GM19452 (cell line): ENCODE measurements at regions not wholly inside any gene's neighbourhood (a gene's known extent, or its start where the extent isn't known, plus 50 kb on each side); places are given as distances from the start of the nearest gene placed in this dataset.
"Not testable (repeated sequence)": the region's sequence is repeated elsewhere in the genome, so short reads cannot be mapped to it uniquely, and the experiment has no call there.

ENCODE experiments used
- ATAC-seq: cut with Tn5 transposase; IDR thresholded peaks from one replicate; pipeline ENCODE4 v1.9.1; 2021; ENCODE audit not compliant: unreplicated experiment

DNA sequence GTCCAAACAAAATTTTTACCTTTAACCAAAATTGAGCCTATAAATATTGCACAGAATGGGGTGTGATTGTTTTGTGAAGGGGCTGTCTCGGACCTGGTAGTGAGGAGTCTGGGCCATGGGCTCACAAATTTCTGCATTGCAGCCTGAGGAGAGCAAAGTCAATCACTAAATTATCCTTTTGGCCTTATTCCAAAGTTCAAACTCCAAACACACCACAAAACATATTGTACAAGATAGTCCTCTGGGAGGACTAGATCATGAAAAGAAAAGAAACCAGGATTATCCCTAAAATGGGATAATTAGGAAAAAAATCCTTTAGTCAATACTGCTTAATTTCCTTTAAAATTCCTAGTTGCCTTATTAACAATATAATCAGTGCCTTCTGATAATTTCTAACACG, 115.5 kb downstream of the BUB3 start:
- ATAC-seq: no peak

- ATAC-seq: no peak
Observed at GRCh38 chr10:123270221-123270620, 116.0 kb downstream of the BUB3 start.

GRCh38 chr10:123270806-123271205, 116.6 kb downstream of the BUB3 start:
- no peak for ATAC-seq

DNA sequence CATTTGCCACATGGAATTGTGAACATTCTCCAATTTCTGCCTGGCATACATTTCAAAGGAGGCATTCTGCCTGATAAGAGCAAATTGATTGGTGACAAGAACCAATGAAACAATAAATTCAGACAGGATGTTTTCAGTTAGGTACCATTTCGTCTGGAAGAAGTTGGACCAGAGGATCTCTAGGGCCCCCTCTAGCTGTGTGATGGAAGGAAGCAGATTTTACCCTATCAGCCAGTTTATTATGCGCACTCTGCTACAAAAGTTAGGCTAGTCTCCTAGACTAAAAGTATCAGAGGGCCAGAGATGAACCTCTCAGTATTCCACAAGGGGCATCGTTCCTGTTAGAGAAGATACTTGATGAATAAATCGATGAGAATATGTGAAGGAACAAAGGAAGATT, 118.0 kb downstream of the BUB3 start:
- no peak for ATAC-seq

DNA sequence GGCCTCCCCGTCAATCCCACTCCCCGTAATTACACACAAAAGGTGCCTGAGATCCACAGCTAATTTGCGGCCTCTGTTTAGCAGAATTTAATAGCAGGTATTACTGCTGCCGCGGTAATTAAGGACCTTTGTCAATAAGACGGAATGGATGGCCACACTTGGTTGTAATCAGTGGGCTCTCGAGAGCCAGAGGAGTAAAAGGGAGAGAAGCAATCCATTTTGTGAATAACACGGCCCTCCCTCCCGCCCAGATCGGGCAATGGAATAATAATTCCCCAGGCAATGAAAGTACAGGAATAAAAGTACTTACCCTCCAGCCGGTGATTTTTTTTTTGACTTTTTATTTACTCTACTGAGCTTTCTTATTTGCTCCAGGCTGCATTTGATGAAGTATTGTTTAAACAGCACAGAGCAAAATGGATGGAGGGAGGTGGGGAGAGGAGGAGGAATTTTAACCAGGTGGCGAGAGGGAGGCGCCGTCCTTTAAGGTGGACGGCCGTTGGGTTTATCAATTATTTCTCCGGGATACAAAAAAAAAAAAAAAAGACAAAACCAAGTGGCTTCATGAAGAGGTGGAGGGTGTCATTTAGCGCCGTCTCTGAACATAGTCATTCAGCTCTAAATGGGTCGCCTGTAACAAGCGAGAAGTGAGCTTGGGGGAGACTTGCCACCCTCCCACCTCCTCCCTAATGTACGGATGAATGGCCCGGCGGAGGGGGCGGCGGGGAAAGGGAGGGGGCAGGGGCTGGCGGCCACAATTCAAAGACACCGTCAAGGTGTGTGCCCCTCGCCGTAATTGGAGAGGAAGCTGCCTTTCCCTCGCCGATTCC, 120.3 kb downstream of the BUB3 start:
- ATAC-seq: no peak

DNA sequence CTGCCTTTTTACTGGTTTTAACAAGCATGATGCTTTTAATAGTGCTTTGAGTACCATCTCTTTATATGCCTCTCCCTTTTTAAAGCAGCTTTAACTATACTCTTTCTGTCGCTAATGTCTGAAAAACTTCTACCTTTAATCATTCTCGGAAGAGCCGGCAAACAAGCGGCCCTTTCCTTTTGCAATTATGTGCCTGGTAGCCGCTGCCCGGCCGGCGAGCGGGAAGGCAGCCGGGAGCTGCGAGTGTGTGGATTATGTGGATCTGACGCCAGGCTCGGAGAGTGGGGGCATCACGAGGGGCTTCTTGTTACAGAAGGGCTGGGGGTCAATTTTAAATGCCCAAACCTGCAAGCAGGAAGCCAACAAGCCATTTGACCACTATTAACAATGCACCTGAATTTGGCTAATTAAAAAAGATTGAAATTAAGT, 120.9 kb downstream of the BUB3 start:
- no peak for ATAC-seq

DNA sequence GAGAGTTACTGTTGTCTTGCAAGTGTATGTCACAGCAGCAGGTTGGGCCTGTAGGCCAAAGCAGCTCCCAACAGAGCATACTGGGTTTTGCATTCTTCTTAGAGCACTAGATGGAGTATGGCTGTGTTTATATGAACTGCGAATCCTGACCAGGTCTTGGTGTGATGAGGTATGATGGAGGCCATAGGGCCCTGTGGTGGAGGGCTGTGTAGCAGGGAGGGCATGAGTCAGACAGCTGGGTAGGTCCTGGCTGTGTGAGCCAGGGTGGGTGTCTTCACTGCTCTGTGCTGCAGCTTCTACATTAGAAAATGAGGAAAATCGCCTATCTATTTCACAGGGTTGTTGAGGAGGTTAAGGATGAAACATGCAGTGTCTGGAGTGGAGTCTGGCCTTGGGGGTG, 124.2 kb downstream of the BUB3 start:
- no peak for ATAC-seq

GRCh38 chr10:123283371-123283770, 129.2 kb downstream of the BUB3 start:
- ATAC-seq: not testable (repeated sequence)

GRCh38 chr10:123284022-123284421, 129.8 kb downstream of the BUB3 start:
- no peak for ATAC-seq

- ATAC-seq: no peak
Observed at GRCh38 chr10:123287594-123288247, 133.5 kb downstream of the BUB3 start.

- no peak for ATAC-seq
Observed at GRCh38 chr10:123289432-123289831, 135.2 kb downstream of the BUB3 start.

DNA sequence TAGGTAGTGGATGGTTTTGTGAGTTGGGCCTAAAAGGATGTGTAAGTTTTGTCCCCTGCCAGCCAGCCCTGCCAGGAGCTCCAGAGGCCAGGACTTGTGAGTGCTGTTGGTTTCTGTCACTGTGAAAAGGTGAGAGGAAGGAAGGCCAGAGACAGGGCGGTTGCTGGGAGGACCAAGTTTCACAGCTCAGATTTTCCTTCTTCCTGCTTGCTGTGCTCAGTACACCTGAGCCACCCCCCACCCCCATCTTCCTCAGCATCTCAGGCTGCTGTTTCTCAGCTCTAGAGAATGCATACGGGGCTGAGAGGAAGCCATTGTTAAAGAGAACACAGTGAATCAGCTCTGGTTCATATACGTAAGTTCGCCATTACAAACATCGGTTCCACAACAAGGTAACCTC, 139.9 kb downstream of the BUB3 start:
- ATAC-seq: no peak

DNA sequence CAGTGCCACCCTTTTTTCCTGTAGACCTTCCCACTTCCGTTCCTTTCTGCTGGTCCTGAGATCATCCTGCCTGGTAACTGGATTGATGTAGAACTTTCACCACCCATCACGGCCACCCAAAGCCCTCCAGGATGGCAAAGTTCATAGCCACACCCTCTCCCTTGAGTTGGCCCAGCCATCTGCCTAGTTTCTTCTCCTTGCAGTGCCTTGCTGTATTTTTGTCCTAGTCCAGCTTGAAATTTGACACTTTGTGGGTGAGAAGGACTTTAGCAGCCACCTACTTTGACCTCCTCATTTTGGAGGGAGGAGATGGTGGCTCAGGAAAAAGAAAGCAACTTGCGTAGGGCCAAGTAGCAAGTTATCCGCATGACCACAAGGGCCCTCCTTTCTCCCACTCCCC, 140.7 kb downstream of the BUB3 start:
- ATAC-seq: no peak

DNA sequence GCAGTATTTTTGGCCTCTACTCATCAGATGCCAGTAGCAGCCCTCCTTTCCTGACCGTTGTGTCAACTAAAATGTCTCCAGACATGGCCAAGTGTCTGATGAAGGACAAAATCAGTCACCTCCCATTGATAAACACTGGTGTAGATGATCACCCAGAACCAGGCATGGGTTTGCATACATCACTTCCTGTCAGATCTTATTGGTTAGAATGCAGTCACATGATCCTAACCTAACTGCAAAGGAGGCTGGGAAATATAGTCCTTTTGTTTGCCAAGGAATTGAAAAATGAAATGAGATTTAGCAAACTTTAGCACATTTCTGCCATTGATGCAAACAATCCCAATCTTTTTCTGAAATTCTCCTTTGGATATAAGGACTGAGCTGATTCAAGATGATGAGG, 141.4 kb downstream of the BUB3 start:
- ATAC-seq: no peak

GRCh38 chr10:123297175-123297574, 143.0 kb downstream of the BUB3 start:
- no peak for ATAC-seq

DNA sequence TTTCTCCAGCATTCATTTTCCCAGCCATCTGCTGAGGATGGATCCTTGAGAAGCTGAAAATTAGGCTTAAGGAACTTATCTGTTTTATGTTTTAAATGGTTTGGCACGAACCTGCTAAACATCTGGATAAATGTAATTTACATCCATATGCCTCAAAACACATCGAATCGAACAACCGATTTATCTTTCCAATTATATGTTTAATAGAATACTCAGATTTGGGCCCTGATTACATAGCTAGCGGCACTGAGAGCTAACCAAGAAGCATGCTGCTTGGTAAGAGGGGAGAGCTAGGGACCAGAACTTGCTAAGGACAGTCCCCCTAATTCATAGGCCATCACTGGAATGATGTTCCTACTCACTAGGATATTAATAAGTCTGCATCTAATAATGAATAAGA, 144.4 kb downstream of the BUB3 start:
- ATAC-seq: no peak

DNA sequence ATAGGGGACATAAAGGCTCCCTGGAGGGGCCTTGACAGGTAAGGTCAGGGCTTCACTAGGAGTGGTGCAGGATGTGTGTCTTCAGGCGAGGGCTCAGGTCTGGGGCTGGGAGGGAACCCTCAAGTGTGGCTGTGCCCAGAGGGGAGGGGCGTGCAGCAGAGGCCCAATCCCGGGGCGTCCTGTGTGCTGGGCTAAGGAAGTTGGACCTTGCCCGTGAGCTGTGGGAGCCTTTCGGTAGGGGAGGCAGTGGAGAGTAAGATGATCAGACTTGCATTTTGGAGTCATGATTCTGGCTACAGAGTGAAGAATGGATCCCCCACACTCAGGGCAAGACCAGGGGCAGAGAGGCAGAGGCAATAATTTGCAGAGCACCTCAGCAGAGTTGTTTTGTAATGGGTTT, 145.4 kb downstream of the BUB3 start:
- no peak for ATAC-seq

DNA sequence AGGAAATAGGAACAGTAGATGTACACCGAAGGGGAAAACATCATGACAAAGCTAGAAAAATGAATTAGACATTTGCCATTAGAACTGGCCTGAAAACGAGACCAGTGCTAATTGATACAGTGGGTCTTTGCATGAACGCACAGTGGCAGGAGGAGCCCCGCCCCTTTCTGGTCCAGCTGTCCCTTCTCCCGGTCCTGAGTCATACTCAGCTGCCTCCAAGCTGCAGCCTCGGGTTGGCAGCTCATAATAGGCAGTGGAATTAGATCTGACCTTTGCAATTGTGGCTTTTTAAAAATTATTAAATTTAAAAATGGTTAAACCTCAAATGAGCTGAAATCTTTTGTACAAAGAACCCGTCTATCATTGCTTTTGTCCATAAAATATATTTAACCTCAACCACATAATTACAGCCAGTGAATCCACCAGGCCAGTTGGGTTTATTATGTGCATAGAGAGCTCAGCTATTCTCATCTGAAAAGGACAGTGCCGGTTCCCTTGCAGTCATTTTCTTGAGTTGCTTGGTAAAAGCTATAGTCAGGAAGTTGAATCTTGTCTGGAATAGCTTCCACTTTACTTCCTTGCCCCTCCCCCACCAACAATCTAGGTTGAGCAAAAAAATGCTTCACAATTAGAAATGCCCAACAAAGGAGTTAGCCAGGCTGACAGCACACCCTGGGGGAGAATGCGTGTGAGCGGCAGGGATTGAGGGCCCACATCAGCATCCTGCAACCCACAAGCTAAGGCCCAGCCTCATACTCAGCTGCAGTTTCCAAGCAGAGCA, 147.1 kb downstream of the BUB3 start:
- no peak for ATAC-seq

DNA sequence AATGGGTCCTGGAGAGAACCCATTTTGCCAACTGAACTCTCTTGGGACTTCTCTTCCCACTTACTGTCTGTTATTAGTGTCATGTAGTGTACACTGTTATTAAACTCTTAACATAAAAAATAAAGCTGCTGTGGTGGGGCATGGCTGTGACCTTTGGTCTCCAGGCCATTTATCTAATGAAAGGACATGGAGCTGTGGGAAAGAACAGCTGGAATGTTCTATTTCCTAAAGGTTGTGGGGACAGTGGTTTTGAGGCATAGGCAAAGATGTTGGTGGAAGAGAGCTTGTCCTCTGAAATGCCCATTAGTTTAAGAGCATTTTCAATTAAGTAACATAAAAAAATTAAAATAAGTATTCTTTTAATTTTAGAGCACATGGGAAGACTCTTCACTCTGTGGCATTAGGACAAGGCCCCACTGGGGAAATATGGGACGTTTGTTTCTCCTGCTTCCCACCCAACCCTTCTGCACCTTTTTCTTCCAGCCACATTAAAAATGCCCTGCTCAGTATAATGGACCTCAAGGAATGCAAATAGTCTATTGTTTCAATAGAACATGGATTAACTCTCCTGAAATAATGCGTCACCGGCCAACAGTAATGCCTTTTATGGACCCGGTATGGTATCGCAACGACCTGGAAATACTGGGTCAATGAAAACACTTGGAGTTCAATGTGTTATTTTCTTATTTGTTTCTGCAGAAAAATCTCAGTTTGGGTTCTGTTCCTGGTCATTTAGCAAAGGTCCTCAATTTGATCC, 149.6 kb downstream of the BUB3 start:
- no peak for ATAC-seq

DNA sequence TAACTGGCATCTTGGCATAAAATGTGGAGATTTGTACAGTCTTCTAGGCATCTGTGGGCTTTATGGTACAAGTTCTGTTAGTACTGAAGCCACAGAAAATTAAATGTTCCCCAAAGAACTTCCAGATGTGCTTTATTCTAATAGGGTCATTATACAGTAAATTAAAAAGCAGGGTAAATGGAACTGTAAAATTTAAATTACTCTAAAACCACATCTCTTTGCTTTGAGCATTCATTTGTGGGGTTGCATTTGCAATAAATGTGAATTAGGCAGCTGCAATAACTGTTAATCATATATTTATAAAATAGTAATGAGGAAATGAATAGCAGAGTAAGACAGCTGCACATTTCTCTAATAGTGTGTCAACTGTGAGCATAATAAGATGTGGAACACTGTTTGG, 151.5 kb downstream of the BUB3 start:
- no peak for ATAC-seq

DNA sequence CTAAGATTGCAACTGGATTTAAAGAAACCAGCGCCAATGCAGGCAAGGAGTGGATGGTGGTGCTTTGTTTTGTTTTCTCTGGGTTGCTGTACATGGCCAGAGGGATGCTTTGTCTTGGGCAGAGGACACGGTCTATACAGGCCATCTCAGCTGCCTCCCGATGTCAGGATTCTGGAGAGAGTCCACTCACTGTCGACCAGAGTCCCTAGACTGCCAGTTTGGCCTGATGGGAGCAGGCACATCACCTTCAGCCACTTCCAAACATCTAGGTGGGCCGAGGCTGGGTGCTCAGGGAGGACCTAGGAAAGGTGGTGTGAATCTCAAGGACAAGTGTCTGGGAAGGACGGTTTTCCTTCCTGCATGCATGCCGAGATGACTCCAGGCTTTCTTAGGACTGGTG, 152.1 kb downstream of the BUB3 start:
- ATAC-seq: no peak
